IPS-18c (cell line): ENCODE measurements at regions not wholly inside any gene's neighbourhood (a gene's known extent, or its start where the extent isn't known, plus 50 kb on each side); places are given as distances from the start of the nearest gene placed in this dataset.
"Not testable (repeated sequence)": the region's sequence is repeated elsewhere in the genome, so short reads cannot be mapped to it uniquely, and the experiment has no call there.

ENCODE experiments used
- H3K4me3 ChIP-seq: 2 replicates; pipeline ENCODE4 v1.7.0; 2013; ENCODE audit warnings: low read depth, mild to moderate bottlenecking, low read length, moderate library complexity; ENCODE audit not compliant: insufficient read depth
- H3K9me3 ChIP-seq: one replicate; pipeline ENCODE4 v1.6.1; 2013; ENCODE audit warnings: mild to moderate bottlenecking, low read length, moderate library complexity; ENCODE audit not compliant: control insufficient read depth, insufficient read depth

DNA sequence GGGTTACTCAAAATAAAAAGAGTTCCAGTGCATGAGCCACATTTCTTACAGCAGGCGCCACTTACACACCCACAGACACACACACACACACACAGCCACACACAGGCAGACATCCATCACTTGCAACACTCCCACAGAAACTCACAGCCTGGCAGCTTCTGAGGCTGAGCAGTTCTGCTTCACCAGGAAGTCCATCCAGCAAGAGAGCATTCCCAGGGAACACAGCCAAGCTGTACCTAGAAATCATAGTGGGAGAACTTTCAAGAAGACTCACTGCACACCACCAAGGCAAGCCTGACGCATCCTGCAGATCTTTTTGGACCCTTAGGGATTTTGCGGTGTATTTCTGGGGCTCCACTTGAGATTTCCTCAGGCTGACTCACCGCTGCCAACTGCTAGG lies 140.9 kb upstream of the WSB1 start:
- 0 out of 2 replicates have a peak overlapping the region, but pooled peaks have one; percentile 20 for H3K4me3 ChIP-seq
- H3K9me3 ChIP-seq = peaks cover 34% of the 10 kb centered on the region

DNA sequence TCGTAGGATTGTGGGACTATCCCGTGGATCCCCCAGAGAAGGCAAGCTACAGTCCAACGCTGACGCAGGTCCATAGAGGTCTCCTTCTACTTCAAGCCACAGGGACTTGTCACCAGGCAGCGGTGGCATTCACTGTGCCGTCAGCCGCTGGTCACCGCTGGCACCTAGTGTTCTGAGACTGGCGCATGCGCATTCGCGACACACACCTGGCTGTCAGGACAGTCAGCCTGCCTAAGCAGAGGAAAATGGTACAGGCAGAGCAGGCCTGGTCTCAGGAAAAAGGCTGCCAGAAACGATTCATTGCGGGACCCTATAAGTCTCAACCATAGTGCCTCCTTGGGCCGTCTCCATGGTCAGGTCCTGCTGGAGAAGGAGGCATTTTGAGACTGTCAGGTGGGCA lies 138.0 kb upstream of the WSB1 start:
- peaks cover 42% of the 10 kb centered on the region for H3K9me3 ChIP-seq

DNA sequence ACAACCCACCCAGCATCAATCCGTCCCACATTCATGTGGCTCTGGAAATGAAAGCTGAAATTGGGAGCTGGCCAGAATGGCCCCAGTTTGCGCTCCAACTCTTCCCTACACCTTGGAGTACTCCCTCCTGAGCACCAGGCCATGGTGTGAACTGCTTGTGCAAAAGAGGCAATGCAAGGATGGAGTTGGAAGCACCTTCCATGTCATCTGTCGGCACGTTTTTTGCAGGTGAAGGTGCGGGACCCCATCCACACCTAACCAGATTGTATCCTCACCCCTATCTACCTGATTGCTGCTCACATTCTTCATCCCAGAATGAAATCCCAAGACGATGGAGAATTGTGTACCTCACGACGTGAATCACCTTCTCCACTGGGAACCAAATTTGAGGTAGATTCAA lies 136.6 kb upstream of the WSB1 start:
- H3K9me3 ChIP-seq = peaks cover 41% of the 10 kb centered on the region

More for the DNA sequence above, 138.0 kb upstream of the WSB1 start:
- H3K4me3 ChIP-seq = no peak overlapping the region

DNA sequence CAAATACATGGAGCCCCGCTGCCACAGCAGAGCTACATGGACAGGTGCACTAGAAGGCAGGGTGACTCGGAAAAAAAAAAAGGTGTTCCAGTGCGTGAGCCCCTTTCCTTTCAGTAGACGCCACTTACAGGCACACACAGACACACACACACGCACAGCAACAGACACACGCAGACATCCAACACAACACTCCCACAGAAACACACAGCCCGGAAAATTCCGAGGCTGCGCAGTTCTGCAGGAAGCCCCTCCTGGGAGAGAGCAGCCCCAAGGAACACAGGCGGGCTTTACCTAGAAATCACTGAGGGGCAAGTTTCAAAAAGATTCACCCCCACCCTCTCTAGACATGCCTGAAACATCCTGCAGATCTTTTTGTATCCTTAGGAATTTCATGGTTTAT lies 136.0 kb upstream of the WSB1 start:
- Histone ChIP-seq H3K4me3 (no peak overlapping the region), H3K9me3 (peaks cover 38% of the 10 kb centered on the region)

More for the DNA sequence above, 136.6 kb upstream of the WSB1 start:
- no peak overlapping the region; the same call in 1 of the 2 replicates for H3K4me3 ChIP-seq

DNA sequence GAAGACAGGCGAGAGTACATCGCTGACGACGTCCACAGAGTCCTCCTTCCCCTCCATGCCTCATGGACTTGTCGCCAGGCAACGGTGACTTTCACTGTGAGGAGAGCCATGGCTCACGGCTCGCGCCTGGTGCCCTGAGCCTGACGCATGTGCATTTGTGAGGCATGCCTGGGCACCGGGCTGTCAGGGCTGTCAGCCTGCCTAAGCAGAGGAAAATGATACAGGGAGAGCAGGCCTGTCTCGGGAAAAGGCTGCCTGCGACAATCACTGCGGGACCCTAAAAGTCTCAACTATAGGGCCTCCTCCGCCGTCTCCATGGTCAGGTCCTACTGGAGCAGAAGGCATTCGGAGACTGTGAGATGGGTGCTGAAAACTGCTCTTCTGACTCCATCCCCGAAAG lies 135.5 kb upstream of the WSB1 start:
- Histone ChIP-seq H3K9me3 (peaks cover 36% of the 10 kb centered on the region), H3K4me3 (no peak overlapping the region)

DNA sequence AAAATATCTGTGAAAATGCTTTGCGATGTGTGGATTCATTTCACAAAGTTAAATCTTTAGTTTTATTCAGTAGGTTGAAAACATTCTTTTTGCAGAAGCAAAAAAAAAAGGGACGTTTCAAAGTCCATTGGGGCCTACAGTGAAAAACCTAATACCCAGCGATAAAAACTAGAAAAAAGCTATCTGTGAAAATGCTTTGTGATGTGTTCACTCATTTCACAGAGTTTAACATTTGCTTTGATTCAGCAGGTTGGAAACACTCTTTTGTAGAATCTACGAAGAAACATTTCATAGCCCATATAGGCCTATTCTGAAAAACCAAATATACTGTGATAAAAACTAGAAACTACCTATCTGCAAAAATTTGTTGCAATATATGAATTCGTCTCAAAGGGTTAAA lies 113.6 kb upstream of the WSB1 start:
- Histone ChIP-seq H3K9me3 (peaks cover 4% of the 10 kb centered on the region), H3K4me3 (no peak overlapping the region)

DNA sequence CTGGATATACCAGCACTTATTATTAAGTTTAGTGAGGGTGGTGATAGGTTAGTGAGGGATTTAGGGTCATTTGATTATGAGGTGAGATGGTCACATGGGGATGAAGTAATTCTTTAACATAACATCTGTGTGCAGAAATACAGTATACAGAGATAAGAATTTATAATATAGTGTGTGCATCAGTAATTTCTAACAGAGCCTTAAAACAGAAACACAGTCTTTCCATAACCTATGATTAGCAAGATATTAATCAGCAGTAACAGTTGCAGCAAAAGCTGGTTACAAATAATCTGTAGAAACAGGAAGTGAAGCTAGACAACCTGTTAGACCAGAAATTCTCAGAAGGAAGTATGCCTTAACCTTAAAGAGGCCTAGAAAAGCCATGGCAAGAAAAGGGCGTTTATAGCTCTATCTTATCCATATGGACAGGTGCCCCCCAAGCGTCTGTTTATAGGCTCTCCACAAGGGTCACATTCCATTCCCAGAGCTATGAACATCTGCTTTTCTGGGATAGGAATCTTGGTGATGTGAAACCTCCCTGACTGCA lies 112.5 kb upstream of the WSB1 start:
- not testable (repeated sequence) for H3K4me3 ChIP-seq, H3K9me3 ChIP-seq

DNA sequence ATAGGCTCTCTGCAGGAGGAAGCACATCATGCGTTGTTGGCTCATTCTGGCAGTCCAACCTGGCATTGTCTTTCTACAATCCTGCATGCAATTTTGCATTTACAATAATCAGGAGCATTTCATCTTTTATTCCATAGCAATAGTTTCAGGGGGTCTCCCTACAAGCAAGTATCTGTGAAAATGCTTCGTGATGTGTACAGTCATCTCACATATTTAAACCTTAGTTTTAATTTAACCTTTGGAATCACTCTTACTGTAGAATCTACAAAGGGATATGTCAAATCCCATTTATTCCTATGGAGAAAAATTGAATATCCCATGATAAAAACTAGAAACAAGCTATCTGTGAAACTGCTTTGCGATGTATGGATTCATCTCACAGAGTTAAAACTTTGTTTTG lies 112.0 kb upstream of the WSB1 start:
- H3K4me3 ChIP-seq = no peak overlapping the region
- H3K9me3 ChIP-seq = peaks cover 4% of the 10 kb centered on the region

DNA sequence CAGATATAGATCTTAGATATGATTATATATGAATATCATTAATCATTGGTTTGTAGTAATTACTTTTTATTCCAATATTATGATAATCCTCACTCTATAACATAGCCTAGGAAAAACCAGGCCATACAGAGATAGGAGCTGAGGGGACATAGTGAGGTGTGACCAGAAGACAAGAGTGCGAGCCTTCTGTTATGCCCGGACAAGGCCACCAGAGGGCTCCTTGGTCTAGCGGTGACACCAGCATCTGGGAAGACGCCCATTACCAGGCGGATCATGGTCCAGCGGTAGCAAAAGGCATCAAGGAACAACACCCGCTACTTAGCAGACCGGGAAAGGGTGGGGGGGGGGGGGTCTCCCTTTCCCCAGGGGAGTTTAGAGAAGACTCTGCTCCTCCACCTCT lies 96.4 kb upstream of the WSB1 start:
- H3K9me3 ChIP-seq, H3K4me3 ChIP-seq: not testable (repeated sequence)

DNA sequence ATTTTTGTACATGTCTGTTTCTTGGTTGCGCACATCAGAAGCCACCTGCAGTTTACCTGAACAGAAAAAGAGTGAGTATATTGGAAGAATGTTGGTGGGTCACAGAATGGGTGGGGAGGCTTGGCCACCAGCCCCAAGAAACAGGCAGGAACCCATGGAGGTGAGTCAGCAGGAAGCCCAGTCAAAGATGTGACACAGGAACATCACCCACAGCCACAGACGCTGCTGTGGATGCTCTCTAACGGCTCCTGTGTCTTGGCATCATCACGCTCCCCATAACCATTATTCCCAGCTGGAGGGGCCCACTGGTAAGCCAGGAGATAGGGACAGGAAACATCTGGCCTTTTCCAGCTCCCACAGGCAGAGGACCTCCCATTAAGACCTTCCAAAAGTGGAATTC lies 94.0 kb upstream of the WSB1 start:
- Histone ChIP-seq H3K9me3 (peaks cover 3% of the 10 kb centered on the region), H3K4me3 (no peak overlapping the region)

DNA sequence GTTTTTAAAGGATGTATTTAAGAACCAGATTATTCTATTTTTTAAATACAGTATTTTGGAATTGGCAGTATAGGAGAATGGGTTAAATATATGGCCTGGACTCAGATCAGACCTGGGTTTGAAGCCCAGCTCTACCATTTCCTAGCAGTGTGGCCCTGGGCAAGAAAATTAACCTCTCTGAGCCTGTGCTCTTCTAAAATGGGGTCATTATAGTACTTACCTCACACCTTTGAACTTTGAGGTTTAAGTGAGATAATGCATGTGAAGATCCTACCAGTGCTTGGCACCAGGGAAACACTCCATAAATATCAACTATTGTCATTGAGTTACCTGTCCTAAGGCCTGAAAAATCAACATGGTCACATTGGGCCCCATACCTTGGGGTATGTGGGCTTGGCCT lies 93.4 kb upstream of the WSB1 start:
- Histone ChIP-seq H3K9me3 (peaks cover 5% of the 10 kb centered on the region), H3K4me3 (no peak overlapping the region)

DNA sequence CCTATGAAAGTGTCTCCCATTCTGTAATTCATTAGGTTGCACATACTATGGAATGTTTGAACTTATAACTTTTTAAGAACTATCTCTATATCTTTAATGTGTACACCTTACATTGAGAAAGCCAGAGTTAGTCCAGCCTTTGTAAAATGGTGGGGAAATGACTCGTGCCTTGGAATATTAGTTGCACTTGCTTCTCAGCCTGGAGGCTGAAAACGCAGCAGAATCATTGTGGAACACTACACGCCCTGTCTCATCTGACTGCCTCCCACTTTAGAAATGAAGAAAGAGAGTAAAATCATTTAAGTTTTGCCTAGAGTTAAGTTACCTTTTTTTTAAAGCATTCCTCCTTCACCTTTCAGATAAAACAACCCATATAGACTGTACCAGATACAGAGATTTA lies 90.7 kb upstream of the WSB1 start:
- Histone ChIP-seq H3K4me3 (no peak overlapping the region), H3K9me3 (peaks cover 5% of the 10 kb centered on the region)

DNA sequence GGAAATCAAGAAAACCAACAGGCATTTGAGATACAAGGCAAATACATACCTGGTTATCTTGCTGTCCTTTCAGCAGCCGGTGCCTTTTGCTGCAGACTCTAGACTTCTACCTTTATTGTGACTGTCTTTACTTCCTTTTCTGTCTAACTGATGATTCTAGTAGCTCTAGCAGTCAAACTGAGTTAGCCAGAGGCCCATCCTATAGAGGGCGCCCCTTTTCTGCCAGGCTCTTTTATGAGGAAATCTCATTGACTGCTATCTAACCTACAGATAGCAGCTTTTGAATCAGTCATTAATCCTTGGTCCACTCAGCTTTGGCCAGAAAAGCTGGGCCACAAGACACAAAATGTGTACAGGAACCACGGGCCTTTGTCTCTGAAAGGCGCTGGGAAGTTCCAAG lies 87.5 kb upstream of the WSB1 start:
- H3K4me3 ChIP-seq = no peak overlapping the region
- H3K9me3 ChIP-seq = peaks cover 2% of the 10 kb centered on the region

DNA sequence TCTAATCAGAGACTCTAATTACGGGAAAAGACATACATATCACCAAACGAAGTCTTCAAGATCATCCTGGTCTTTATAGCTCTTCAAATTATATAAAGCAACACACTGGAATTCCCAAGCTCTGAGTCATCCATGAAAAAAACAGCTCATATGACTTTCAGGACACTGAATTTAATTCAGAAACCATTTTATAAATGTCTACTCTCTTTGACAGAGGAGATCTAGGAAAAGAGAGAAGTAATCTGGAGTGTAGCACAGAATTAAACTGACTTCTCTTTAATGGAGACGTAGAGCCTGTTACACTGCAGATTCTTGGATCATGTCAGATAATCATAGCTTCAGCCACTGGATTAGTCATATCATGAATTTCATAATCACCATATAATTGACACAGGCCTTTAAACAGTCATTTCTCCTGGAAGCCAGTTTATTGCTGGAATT lies 86.8 kb upstream of the WSB1 start:
- Histone ChIP-seq H3K9me3 (peaks cover 2% of the 10 kb centered on the region), H3K4me3 (no peak overlapping the region)

DNA sequence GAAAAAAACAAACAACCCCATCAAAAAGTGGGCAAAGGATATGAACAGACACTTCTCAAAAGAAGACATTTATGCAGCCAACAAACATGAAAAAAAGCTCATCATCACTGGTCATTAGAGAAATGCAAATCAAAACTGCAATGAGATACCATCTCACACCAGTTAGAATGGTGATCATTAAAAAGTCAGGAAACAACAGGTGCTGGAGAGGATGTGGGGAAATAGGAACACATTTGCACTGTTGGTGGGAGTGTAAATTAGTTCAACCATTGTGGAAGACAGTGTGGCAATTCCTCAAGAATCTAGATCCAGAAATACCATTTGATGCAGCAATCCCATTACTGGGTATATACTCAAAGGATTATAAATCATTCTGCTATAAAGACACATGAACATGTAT lies 85.5 kb upstream of the WSB1 start:
- H3K9me3 ChIP-seq, H3K4me3 ChIP-seq: not testable (repeated sequence)

DNA sequence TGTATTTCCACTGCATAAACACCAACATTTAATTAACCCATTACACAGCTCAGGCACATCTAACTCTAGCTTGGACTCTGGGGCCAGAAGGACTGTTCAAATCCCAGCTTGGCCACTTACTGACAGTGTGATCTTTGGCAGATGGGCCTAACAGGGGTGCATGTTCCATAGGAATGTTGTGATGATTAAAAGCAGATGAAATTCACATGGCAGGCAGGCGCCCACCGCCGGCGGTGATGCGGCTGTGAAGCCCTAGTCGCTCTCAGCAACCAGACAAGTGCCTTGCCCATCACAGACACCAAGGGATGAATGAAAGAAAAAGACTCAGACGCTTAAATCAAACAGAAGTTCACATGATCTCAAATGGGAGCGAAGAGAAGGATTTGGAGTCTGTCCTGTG lies 84.6 kb upstream of the WSB1 start:
- H3K9me3 ChIP-seq = peaks cover 2% of the 10 kb centered on the region
- H3K4me3 ChIP-seq = no peak overlapping the region

DNA sequence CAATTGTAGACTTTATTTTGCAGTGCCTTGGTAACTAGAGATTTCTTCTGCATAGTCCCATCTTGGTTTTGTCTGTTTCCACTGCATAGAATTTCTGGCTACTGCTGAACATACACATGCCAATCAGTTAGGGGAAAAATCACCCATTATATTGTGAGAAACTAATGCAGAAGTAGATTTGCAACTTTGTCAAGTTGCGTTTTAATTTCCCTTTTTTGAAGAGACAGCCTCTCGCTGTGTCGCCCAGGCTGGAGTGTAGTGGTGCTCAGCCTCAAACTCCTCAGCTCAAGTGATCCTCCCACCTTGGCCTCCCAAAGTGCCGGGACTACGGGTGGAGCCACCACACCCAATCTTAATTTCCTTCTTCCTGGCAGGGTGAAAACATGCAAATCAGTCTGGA lies 83.1 kb upstream of the WSB1 start:
- H3K4me3 ChIP-seq, H3K9me3 ChIP-seq: not testable (repeated sequence)

DNA sequence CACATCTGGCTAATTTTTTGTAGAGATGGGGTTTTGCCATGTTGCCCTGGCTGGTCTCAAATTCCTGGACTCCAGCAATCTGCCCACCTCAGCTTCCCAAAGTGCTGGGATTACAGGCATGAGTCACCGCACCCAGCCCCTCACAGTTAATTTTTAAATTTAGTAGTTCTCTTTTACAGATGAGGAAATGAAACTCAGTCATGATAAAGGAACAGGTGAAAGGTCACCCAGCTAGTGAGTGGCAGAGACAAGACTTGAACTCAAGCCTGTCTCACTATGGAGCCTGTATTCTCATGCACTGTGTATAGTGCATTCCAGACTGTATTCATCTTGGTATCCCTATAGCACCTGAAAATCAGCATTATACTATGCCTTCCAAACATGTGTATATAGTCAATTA lies 77.1 kb upstream of the WSB1 start:
- Histone ChIP-seq H3K9me3 (peaks cover 2% of the 10 kb centered on the region), H3K4me3 (no peak overlapping the region)

DNA sequence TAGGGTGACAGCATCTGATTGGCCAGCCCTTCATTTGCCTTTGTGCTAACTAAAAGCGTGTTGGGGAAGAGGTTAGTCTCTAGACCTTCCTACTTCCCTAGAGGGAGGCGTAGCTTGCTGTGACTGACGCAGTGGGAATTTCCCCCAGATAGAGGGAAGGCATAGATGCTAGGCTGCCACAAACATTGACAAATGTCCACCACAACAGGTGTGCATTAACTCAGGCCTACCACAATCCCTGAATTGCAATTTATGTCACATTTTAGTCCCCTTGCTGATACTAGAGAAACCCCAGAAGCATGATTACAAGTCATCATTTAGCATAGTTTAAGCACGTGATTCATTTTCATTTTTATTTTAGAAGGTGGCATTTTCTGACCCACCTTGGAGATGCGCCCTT lies 76.3 kb upstream of the WSB1 start:
- Histone ChIP-seq H3K4me3 (no peak overlapping the region), H3K9me3 (peaks cover 2% of the 10 kb centered on the region)
